Liver (tissue), 8 donors: ENCODE measurements at regions not wholly inside any gene's neighbourhood (a gene's known extent, or its start where the extent isn't known, plus 50 kb on each side); places are given as distances from the start of the nearest gene placed in this dataset.

Experiments used
- DNase-seq: peaks from one replicate; pipeline ENCODE4 v3.0.0-alpha.2; 2017; ENCODE audit warnings: low spot score
- H3K27ac ChIP-seq, 2 donors: one replicate each; pipeline ENCODE4 v1.7.0; 2013; ENCODE audit warnings: inconsistent platforms in 2 of 2, low read length in 2 of 2, control low read depth in 1 of 2, low read depth in 1 of 2, mild to moderate bottlenecking in 1 of 2
- H3K27me3 ChIP-seq, 4 donors: one replicate each; pipeline versions ENCODE4 v1.6.1 to v1.7.0; 2013; ENCODE audit warnings: low read length in 3 of 4, inconsistent platforms in 1 of 4, mild to moderate bottlenecking in 1 of 4, moderate library complexity in 1 of 4; ENCODE audit not compliant: control insufficient read depth in 4 of 4, insufficient read depth in 4 of 4
- H3K36me3 ChIP-seq, 4 donors: one replicate each; pipeline versions ENCODE4 v1.6.1 to v1.7.0; 2013; ENCODE audit warnings: low read length in 3 of 4, mild to moderate bottlenecking in 3 of 4, low read depth in 1 of 4, moderate library complexity in 1 of 4; ENCODE audit not compliant: control insufficient read depth in 4 of 4, insufficient read depth in 3 of 4
- H3K4me1 ChIP-seq, 4 donors: one replicate each; pipeline versions ENCODE4 v1.6.1 to v1.7.0; 2013; ENCODE audit warnings: low read length in 3 of 4, mild to moderate bottlenecking in 3 of 4, moderate library complexity in 1 of 4; ENCODE audit not compliant: control insufficient read depth in 4 of 4, insufficient read depth in 4 of 4
- H3K4me3 ChIP-seq, 3 donors: one replicate each; pipeline versions ENCODE4 v1.6.1 to v1.7.0; 2013; ENCODE audit warnings: low read length in 3 of 3, control low read depth in 1 of 3, low read depth in 1 of 3, mild to moderate bottlenecking in 1 of 3
- H3K9ac ChIP-seq, 2 donors: one replicate each; pipeline ENCODE4 v1.7.0; 2013; ENCODE audit warnings: low read length in 2 of 2, mild to moderate bottlenecking in 2 of 2, moderate library complexity in 2 of 2, control low read depth in 1 of 2, low read depth in 1 of 2
- H3K9me3 ChIP-seq, 4 donors: one replicate each; pipeline versions ENCODE4 v1.6.1 to v1.7.0; 2013; ENCODE audit warnings: low read length in 3 of 4; ENCODE audit not compliant: control insufficient read depth in 4 of 4
- EGR1 ChIP-seq, 2 donors: IDR thresholded peaks; 2 replicates each; pipeline ENCODE4 v1.6.1; 2016 to 2018; ENCODE audit warnings: antibody characterized with exemption in 2 of 2, low read depth in 2 of 2
- FOXA1 ChIP-seq: IDR thresholded peaks from 2 replicates; pipeline ENCODE4 v1.6.1; 2016; ENCODE audit warnings: antibody characterized with exemption
- FOXA2 ChIP-seq: IDR thresholded peaks from 2 replicates; pipeline ENCODE4 v1.6.1; 2016; ENCODE audit warnings: antibody characterized with exemption
- GABPA ChIP-seq, 2 donors: IDR thresholded peaks in 1 of 2; conservative IDR thresholded peaks in 1 of 2; 2 replicates each; pipeline ENCODE4 v1.6.1; 2016; ENCODE audit warnings: antibody characterized with exemption in 2 of 2, mild to moderate bottlenecking in 1 of 2, moderate library complexity in 1 of 2
- HNF4A ChIP-seq, 2 donors: conservative IDR thresholded peaks; 2 replicates each; pipeline ENCODE4 v1.6.1; 2016; ENCODE audit warnings: antibody characterized with exemption in 2 of 2, mild to moderate bottlenecking in 2 of 2
- HNF4G ChIP-seq: IDR thresholded peaks from 2 replicates; pipeline ENCODE4 v1.6.1; 2016; ENCODE audit warnings: antibody characterized with exemption
- JUND ChIP-seq, 2 donors: IDR thresholded peaks; 2 replicates each; pipeline ENCODE4 v1.6.1; 2016; ENCODE audit warnings: antibody characterized with exemption in 2 of 2
- MAX ChIP-seq: IDR thresholded peaks from 2 replicates; pipeline ENCODE4 v1.6.1; 2016; ENCODE audit warnings: antibody characterized with exemption
- NR2F2 ChIP-seq: IDR thresholded peaks from 2 replicates; pipeline ENCODE4 v1.6.1; 2016; ENCODE audit warnings: antibody characterized with exemption
- RAD21 ChIP-seq, 2 donors: IDR thresholded peaks; 2 replicates each; pipeline ENCODE4 v1.6.1; 2016; ENCODE audit warnings: antibody characterized with exemption in 2 of 2, mild to moderate bottlenecking in 2 of 2
- REST ChIP-seq: IDR thresholded peaks from 2 replicates; pipeline ENCODE4 v1.6.1; 2016; ENCODE audit warnings: antibody characterized with exemption, mild to moderate bottlenecking
- RXRA ChIP-seq, 2 donors: IDR thresholded peaks; 2 replicates each; pipeline ENCODE4 v1.6.1; 2017 to 2018; ENCODE audit warnings: antibody characterized with exemption in 2 of 2, mild to moderate bottlenecking in 1 of 2
- SP1 ChIP-seq: IDR thresholded peaks from 2 replicates; pipeline ENCODE4 v1.6.1; 2018; ENCODE audit warnings: antibody characterized with exemption, mild to moderate bottlenecking
- TAF1 ChIP-seq: conservative IDR thresholded peaks from 2 replicates; pipeline ENCODE4 v1.6.1; 2016; ENCODE audit warnings: antibody characterized with exemption, mild to moderate bottlenecking
- YY1 ChIP-seq: IDR thresholded peaks from 2 replicates; pipeline ENCODE4 v1.6.1; 2016; ENCODE audit warnings: antibody characterized with exemption, mild to moderate bottlenecking
- WGBS: extraction: QIAGEN DNeasy Blood & Tissue Kit; methylation state at CpG from one replicate; pipeline ENCODE4 v1.1.7; 2013; 5-methylcytosine and 5-hydroxymethylcytosine counted together
- TF ChIP-seq, protein P1 (sequence below): fragments of 150-350 bp; IDR thresholded peaks from 2 replicates; pipeline ENCODE4 v1.5.1; 2017; ENCODE audit warnings: improper control_type of control experiment, low read depth, low read length; ENCODE audit not compliant: missing input control
- TF ChIP-seq, protein P2 (sequence below): IDR thresholded peaks from 2 replicates; pipeline ENCODE4 v1.6.1; 2016; ENCODE audit warnings: antibody characterized with exemption
- TF ChIP-seq, protein P3 (sequence below): IDR thresholded peaks from 2 replicates; pipeline ENCODE4 v1.6.1; 2016; ENCODE audit warnings: antibody characterized with exemption
- donor health status: healthy.
- donor health status: healthy.
- donor health status: healthy.
- donor health status: healthy.
- donor health status: healthy.

- no peak overlapping the region for H3K4me3 ChIP-seq
- no peak overlapping the region for H3K9ac ChIP-seq
- H3K36me3 ChIP-seq = no peaks in the 10 kb centered on the region
- 82% methylated on average over 4 of the region's 4 CpGs for WGBS
- H3K27ac ChIP-seq = no peak overlapping the region
- peaks cover 0 to 10% (median 3%) of the 10 kb centered on the region in 4 donors for H3K4me1 ChIP-seq
- no peaks in the 10 kb centered on the region for H3K9me3 ChIP-seq
- no peak for DNase-seq
- H3K27me3 ChIP-seq = no peaks in the 10 kb centered on the region
- TF ChIP-seq, protein P1, sequence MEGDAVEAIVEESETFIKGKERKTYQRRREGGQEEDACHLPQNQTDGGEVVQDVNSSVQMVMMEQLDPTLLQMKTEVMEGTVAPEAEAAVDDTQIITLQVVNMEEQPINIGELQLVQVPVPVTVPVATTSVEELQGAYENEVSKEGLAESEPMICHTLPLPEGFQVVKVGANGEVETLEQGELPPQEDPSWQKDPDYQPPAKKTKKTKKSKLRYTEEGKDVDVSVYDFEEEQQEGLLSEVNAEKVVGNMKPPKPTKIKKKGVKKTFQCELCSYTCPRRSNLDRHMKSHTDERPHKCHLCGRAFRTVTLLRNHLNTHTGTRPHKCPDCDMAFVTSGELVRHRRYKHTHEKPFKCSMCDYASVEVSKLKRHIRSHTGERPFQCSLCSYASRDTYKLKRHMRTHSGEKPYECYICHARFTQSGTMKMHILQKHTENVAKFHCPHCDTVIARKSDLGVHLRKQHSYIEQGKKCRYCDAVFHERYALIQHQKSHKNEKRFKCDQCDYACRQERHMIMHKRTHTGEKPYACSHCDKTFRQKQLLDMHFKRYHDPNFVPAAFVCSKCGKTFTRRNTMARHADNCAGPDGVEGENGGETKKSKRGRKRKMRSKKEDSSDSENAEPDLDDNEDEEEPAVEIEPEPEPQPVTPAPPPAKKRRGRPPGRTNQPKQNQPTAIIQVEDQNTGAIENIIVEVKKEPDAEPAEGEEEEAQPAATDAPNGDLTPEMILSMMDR = no peak
- TF ChIP-seq, protein P2, sequence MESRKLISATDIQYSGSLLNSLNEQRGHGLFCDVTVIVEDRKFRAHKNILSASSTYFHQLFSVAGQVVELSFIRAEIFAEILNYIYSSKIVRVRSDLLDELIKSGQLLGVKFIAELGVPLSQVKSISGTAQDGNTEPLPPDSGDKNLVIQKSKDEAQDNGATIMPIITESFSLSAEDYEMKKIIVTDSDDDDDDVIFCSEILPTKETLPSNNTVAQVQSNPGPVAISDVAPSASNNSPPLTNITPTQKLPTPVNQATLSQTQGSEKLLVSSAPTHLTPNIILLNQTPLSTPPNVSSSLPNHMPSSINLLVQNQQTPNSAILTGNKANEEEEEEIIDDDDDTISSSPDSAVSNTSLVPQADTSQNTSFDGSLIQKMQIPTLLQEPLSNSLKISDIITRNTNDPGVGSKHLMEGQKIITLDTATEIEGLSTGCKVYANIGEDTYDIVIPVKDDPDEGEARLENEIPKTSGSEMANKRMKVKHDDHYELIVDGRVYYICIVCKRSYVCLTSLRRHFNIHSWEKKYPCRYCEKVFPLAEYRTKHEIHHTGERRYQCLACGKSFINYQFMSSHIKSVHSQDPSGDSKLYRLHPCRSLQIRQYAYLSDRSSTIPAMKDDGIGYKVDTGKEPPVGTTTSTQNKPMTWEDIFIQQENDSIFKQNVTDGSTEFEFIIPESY = no peak
- TF ChIP-seq NR2F2 = no peak
- TF ChIP-seq YY1 = no peak
- no peak for TF ChIP-seq TAF1
- no peak for TF ChIP-seq REST
- TF ChIP-seq MAX = no peak
- no peak for TF ChIP-seq FOXA2
- TF ChIP-seq GABPA (IDR thresholded peaks at IDR 0.05 in 1 of 2, conservative IDR thresholded peaks at IDR 0.05 in 1 of 2) = no peak
- no peak for TF ChIP-seq RXRA (IDR thresholded peaks at IDR 0.05)
- no peak for TF ChIP-seq JUND (IDR thresholded peaks at IDR 0.05)
- no peak for TF ChIP-seq EGR1 (IDR thresholded peaks at IDR 0.05; ENCODE audit: low read depth in 2 of 2)
- TF ChIP-seq HNF4A (conservative IDR thresholded peaks at IDR 0.05) = no peak
- TF ChIP-seq SP1 = no peak
- no peak for TF ChIP-seq FOXA1
- TF ChIP-seq HNF4G = no peak
- no peak for TF ChIP-seq RAD21 (IDR thresholded peaks at IDR 0.05)
- TF ChIP-seq, protein P3, sequence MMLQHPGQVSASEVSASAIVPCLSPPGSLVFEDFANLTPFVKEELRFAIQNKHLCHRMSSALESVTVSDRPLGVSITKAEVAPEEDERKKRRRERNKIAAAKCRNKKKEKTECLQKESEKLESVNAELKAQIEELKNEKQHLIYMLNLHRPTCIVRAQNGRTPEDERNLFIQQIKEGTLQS = no peak
Measured at GRCh38 chr9:90009447-90009846, 404.6 kb downstream of the GADD45G start.
